Suppressor macrophage treated with lipopolysaccharide for 4 hours (primary cell): ENCODE measurements at regions not wholly inside any gene's neighbourhood (a gene's known extent, or its start where the extent isn't known, plus 50 kb on each side); places are given as distances from the start of the nearest gene placed in this dataset.
A peak's percentile ranks its signal among the peaks of the same experiment; 100 is the strongest.

Experiments used
- DNase-seq: peaks from one replicate; pipeline ENCODE4 v3.0.0-alpha.2; 2020

DNA sequence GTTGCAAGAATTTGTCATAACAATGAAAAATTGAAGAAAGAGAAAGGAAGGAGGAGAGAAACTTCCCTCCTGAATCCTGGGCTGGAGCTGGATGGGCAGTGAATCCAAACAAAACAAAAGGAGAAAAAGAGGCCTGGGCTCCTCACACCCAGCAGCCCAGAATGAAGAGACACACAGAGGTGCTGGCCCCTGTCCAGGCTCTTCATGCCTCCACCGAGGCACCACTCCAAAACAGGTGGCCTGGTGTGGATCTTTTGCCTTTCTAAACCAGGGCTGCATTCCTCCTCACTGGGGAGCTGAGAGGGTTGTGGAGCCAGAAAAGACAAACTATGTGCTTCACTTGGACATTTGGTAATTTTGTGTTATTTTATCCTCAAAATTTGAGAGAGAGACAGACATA lies 76.0 kb downstream of the FAM124B start:
- no peak for DNase-seq

DNA sequence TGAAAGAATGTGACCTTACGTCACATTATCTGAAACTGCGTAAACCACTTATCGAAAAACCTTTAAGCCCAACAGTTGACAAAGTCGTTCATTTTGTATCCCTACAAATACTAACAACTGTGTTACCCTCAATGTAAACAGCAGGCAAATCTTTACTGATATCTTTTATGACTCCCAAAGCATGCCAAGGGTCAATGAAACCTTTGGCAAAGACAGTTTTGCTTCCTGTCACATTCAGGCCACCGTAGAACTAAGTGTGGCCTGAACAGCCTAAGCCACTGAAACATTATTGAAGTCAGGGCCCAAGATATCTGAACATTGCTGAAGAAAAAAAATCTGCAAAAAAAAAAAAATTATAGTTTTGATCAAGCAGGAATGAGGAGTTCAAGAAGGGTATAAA lies 77.3 kb downstream of the FAM124B start:
- no peak for DNase-seq

DNA sequence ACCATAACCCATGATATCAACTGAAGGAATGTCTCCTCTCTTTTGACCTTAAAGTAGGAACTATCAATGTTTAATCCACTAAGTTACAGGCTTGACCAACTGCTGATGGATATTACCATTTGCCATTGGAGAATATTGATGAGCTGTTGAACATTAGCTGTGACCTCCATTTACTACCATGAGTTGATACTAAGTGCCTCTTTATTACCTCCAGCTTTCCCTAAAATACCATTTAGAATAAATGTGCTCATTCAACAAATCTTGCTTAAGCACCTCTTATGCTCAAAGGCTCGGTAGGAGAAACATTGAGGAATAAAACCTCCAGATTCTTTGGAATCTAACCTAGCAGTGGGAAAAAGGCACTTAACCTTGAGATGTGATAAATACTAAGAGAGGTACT lies 81.2 kb downstream of the FAM124B start:
- no peak for DNase-seq

- DNase-seq, result no peak
Measured at GRCh38 chr2:224319750-224320149, 82.2 kb downstream of the FAM124B start.

- DNase-seq, result no peak
Measured at GRCh38 chr2:224312741-224313140, 89.2 kb downstream of the FAM124B start.

DNA sequence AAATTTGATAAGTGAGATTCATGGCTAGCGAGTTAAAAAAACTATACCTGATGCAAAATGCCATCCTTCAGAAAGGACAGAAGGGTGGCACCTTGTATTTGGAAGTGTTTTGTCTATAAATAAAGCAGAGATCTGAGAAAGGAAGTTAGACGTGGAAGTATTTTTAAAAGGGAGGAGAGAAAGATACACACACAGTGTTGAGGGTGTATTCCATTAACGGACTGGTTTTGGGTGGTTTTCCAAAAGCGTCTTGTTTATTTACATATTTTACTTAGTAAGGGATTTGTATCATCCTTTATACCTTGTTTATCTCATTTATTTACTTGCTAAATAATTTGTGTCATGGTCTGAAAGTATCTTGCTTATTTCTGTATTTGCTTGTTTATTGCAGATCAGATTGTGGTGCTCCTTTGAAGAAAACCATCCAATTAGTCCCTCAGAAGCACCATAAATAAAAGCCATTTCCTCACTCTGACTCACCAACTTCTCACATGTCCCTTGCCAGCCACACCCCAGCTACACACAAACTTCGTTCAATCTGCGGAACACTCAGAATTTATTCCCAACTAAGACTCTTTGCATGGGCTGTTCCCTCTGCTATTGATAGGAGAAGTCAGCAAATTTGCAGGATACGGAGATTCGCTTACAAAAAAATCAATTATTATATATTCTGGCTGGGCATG lies 90.8 kb downstream of the FAM124B start:
- DNase-seq, result peak; percentile 46

DNA sequence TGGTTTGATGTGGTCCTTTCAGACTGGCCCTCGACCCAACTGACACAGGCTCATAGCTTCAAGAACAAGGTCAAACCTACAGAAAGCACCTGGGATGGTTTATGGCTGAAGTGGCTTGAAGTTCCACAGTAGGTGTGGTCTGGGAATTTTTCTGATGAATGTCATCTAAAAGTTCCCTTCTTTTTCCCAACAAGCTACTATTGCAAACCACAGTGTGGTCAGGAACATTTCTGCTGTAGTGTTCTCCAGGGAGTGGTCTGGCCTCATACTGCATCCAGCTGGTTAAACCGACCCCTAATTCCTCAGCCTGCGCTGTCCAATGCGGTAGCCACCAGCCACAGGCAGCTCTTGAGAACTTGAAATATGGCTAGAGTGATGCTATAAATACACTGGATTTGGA lies 92.7 kb downstream of the FAM124B start:
- DNase-seq, result peak; percentile 38

GRCh38 chr2:224308272-224308911 lies 93.5 kb downstream of the FAM124B start:
- DNase-seq, result peak; percentile 68

- DNase-seq, result no peak
Measured at GRCh38 chr2:224302952-224303351, 99.0 kb downstream of the FAM124B start.

- no peak for DNase-seq
Measured at GRCh38 chr2:224293976-224294375, 107.9 kb downstream of the FAM124B start.

GRCh38 chr2:224287531-224287930 lies 114.4 kb downstream of the FAM124B start:
- DNase-seq, result no peak

GRCh38 chr2:224286923-224287322 lies 115.0 kb downstream of the FAM124B start:
- DNase-seq, result peak; percentile 26

DNA sequence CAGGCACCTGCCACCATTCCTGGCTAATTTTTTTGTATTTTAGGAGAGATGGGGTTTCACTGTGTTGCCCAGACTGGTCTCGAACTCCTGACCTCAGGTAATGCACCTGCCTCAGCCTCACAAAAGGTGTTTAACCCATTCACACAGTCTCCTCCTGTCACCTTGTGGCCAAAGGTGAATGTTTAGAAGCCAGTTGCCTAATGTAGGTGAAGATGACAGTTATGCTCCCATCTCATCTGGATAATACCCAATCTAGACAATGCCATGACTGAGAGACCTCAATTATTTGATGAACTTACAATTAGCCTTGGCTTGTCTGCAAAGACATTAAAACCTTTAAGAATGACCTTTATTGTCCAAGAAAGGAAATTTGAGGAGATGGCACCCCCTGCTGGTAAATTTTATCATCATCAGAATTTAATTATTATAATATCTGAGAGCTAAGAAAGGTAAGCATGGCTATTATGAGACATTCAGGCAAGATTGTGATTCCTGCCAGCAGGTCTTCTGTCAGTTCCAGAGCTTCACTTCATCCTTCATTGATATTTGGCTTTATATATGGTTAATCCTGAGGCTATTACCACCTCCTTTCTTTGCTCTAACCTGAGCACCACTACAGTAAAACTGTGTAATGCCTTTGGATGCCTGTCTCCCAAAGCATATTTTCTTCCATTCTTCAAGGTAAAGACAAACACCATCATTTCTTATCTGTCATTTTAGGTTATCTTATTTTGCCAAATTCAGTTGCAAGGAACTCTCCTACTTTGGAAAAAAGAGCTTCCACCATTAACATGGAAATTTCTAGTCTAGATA lies 117.6 kb downstream of the FAM124B start:
- peak; percentile 68 for DNase-seq

DNA sequence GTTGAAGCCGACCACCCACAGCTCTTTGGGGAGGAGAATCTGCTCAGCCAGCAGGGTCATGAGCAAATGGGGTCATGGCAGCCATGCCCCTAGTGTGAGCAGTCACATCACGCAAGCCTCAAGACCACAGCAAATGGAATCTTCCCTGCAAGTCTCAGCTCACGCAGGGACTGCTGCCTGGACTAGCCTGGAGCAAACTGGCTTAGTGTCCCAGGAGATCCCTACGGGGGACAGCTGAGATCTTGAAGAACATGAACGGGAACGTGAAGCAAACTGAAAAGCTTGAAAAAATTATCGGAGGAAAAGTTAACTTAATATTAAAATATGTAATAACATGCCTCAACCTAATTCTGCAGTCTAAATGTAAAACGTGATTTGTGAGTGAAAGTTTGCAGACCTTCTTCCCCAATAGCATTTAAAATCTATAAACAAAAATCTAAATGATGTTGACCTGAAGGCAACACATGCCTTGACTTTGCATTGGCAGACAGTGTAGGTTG lies 118.4 kb downstream of the FAM124B start:
- DNase-seq, result no peak

DNA sequence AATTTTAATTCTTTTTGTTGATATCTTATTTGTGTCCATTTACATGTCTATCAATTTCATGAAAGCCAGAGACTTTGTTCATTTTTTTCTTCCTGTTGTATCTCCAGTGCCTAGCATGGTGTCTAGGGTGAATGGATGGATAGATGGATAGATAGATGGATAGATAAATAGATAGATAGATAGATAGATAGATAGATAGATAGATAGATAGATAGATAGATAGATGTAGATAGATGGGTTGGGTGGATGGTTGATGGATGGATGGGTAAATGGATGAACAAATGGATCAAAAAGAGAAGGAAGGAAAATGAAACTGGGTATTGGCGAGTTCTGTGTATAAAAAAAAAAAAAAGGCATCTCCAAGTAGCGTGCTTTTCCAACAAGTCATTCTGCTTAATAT lies 120.5 kb downstream of the FAM124B start:
- DNase-seq, result no peak

DNA sequence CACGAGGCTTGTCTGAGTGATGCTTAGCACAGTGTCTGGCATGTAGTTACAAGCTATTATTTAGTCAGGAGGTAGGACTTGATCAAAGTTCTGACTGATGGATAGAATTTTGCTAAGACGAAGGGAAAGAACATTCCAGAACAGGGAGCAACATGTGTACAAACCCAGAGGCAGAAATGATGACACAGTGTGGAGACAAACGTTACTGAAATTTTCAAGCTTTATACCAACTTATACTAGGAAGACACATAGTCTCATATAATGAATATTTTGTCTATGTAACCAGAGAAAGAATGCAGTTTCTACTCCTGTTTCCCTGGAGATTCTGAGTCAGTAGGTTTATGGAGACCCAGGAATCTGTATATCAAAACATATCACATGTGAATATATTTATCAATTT lies 123.4 kb downstream of the FAM124B start:
- DNase-seq, result no peak

DNA sequence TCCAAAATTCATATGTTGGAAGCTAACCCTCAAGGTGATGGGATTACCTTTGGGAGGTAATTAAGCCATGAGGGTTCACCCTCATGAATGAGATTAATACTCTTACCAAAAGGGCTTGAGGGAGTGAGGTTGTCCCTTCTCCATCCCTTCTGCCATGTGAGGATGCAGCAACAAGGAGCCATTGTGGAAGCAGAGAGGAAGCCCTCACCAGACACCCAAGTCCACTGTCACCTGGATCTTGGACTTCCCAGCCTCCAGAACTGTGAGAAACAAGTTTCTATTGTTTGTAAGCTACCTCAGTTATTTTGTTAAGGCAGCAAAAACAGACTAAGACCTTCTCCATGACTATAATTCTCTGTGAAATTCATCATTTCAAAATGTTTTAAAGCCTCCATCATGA lies 125.7 kb downstream of the FAM124B start:
- no peak for DNase-seq

DNA sequence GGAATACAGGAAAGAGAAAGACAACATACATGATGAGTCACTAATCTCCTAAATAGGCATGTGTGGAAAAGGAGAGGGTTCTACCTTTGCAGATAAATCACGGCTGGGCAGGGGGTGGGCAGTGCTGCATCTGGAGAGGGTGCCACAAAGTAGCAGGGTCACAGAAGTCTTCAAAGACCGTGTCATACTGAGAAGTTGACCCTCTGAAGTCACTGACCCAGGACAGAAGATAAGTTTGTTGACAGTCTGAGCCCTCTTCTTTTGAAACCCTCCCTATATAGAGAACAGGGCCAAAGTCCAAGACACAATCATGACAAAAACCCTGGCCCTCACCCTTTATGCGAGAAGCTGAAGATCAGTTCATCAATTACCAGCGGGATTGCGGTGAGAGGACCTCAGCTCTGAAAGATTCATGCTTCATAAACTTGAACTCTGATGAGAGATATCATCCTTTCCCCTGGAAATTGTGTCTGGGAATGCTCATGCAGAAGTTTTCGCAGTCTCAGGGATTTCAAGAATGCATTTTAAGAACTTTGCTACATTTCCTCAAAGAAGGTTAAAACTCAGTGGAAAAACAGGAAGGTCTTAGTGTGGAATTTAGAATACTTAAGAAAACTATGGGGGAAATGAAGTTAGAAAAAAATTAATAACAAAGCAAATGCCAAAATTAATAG lies 129.5 kb downstream of the FAM124B start:
- no peak for DNase-seq

- no peak for DNase-seq
Measured at GRCh38 chr2:224271617-224272236, 130.2 kb downstream of the FAM124B start.

DNA sequence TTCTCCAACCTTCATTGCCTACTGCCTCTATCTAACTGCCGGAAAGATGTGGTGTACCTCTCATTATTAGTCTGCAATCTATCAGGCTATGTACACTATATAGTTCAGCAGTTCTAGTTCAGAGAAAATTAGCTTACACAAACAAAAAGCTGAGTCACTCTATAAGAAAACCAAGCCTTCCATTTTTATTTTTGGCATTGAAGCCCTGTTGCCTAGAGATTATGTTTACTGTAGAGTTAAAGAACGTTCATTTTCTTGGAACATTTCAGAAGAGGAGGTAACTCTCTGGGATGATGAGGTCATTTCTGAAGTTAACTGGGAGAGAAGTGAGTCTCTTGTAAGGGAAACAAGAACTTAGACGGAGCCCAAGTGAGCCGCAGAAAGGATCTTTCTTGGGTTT lies 133.5 kb downstream of the FAM124B start:
- DNase-seq, result no peak

DNA sequence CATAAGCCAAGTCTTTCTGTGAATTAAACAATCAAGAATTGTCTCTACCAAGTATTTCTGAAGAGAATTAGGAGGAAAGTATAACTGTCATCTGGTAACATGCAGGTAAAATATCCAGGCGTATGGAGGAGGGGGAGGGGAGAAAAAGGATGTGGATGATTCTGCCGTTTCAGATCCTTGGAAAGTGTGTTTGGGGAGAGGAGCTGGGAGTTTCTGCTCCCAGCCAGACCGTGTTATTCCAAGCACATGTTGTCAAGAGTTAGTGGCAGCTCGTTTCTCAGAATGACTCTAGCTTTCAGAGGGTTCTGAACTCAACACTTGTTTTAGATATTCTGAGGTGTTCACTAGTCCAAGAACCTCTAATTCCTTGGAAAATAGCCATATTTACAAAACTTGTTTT lies 137.6 kb downstream of the FAM124B start:
- DNase-seq, result no peak

DNA sequence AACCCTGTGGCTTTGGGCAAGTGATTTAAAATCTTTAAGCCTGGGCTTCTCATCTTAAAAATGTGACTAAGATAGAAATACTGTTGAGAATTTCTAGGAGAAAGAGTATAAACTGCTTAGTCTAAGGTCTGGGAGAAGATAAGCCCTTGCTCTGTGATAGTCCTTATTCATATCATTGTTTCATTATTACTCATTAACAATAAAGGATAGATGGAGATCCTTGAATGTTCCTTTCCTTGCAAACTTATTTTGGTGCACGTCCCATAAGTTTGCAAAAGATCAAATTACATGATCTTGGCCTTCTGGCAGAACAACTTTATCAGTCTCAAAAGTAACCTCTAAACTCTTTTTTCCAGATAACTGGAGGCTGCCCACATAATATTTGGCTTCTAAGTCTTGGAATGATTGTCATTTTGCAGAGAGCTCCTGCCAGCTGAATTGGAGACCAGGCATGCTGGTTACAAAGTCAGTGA lies 138.3 kb downstream of the FAM124B start:
- no peak for DNase-seq

DNA sequence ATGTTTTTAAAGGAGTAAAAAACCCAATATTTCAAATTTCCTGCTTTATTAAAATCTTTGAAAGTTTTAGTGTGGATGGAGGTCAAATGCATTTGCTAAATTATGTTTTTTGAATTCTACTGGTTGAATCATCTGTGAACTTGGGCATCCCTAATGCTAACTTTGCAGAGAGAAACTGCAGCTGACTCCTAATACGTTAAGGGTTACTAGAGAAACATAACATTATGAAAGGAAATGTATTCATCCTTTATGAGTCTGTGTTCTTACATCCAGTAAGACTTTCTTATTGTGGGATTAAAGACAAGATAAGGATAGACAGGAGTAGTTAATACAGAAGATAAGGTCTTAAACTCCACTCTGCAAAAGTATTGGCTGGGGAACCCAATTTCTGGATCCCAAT lies 140.6 kb downstream of the FAM124B start:
- no peak for DNase-seq
